K562 (cell line): ENCODE measurements at regions not wholly inside any gene's neighbourhood (a gene's known extent, or its start where the extent isn't known, plus 50 kb on each side); places are given as distances from the start of the nearest gene placed in this dataset.

ENCODE experiments used
- E4F1 ChIP-seq: fragments of 250-450 bp; sonication (Bioruptor Pico); IDR thresholded peaks from 2 replicates; pipeline ENCODE4 v1.5.0; 2021; ENCODE audit warnings: mild to moderate bottlenecking, borderline replicate concordance
- FOXJ3 ChIP-seq: sonication (generic); formaldehyde crosslinking; IDR thresholded peaks from 2 replicates; pipeline ENCODE4 v1.4.0; 2020; ENCODE audit warnings: mild to moderate bottlenecking, missing genetic modification reagents
- GTF2B ChIP-seq: IDR thresholded peaks from 2 replicates; pipeline ENCODE4 v1.6.1; 2011; ENCODE audit not compliant: insufficient read length; ENCODE audit errors: extremely low read depth
- NONO ChIP-seq, 2 experiments: fragments of 200-400 bp in 1 of 2; fragments of 450-650 bp in 1 of 2; formaldehyde crosslinking in 1 of 2; IDR thresholded peaks; 2 replicates each; pipeline ENCODE4 v1.6.1; 2017; ENCODE audit warnings: low read depth in 2 of 2, mild to moderate bottlenecking in 2 of 2, moderate library complexity in 2 of 2, low read length in 1 of 2
- POLR2AphosphoS2 ChIP-seq: IDR thresholded peaks from 2 replicates; pipeline ENCODE4 v1.6.1; 2012; ENCODE audit warnings: low read length, improper control_type of control experiment
- POLR2AphosphoS5 ChIP-seq: IDR thresholded peaks from 2 replicates; pipeline ENCODE4 v1.6.1; 2011; ENCODE audit warnings: mild to moderate bottlenecking, low read depth, low read length, moderate library complexity; ENCODE audit not compliant: control insufficient read depth, insufficient read depth
- SIX5 ChIP-seq, 2 experiments: IDR thresholded peaks; 2 replicates each; pipeline ENCODE4 v1.6.1; 2011; ENCODE audit warnings: low read length in 2 of 2, borderline replicate concordance in 1 of 2, low read depth in 1 of 2, mild to moderate bottlenecking in 1 of 2, moderate library complexity in 1 of 2; ENCODE audit not compliant: insufficient read depth in 1 of 2
- TAF1 ChIP-seq: IDR thresholded peaks from 2 replicates; pipeline ENCODE4 v1.6.1; 2011; ENCODE audit warnings: mild to moderate bottlenecking, low read length, moderate library complexity; ENCODE audit not compliant: insufficient read depth, control insufficient read depth, severe bottlenecking; ENCODE audit errors: extremely low read depth
- U2AF1 ChIP-seq: fragments of 200-400 bp; formaldehyde crosslinking; optimal IDR thresholded peaks from 2 replicates; pipeline ENCODE3; 2017; ENCODE audit warnings: mild to moderate bottlenecking, low read depth, low read length, moderate library complexity
- ZFX ChIP-seq: sonication (generic); formaldehyde crosslinking; IDR thresholded peaks from 2 replicates; pipeline ENCODE4 v1.8.0; 2022; ENCODE audit warnings: mild to moderate bottlenecking, missing genetic modification reagents, moderate library complexity
- ZNF124 ChIP-seq: sonication (generic); formaldehyde crosslinking; IDR thresholded peaks from 2 replicates; pipeline ENCODE4 v1.8.1; 2022; ENCODE audit warnings: missing genetic modification reagents
- ZNF274 ChIP-seq: IDR thresholded peaks from 2 replicates; pipeline ENCODE4 v1.6.1; 2011; ENCODE audit warnings: low read depth, mild to moderate bottlenecking, low read length, moderate library complexity, borderline replicate concordance
- TF ChIP-seq, protein P1 (sequence below), 3 experiments: IDR thresholded peaks in 2 of 3; conservative IDR thresholded peaks in 1 of 3; 2 replicates each; pipeline ENCODE4 v1.5.1; 2011 to 2012; ENCODE audit warnings: low read length in 3 of 3, mild to moderate bottlenecking in 3 of 3, control low read depth in 2 of 3, improper control_type of control experiment in 1 of 3, inconsistent platforms in 1 of 3, low read depth in 1 of 3, mixed read lengths in 1 of 3, moderate library complexity in 1 of 3; ENCODE audit not compliant: insufficient read depth in 2 of 3

DNA sequence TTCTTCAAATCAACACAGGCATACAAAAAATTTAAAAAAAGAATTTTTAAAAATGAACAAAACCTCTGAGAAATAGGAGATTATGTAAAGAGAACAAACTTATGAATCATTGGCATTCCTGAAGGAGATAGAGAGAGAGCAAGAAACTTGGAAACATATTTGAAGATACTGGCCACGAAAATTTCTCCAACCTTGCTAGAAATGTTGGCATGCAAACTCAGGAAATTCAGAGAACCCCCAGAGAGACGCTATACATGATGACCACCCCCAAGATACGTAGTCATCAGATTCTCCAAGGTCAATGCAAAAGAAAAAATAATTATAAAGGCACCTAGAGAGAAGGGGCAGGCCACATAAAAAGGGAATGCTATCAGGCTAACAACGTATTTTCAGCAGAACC lies 472.5 kb downstream of the MTRR start:
- TF ChIP-seq ZFX (no peak), E4F1 (CRISPR knock-in tag) (no peak), POLR2AphosphoS2 (no peak), ZNF274 (no peak), ZNF124 (no peak), TAF1 (no peak), SIX5 (IDR thresholded peaks at IDR 0.05; ENCODE audit: borderline replicate concordance in 1 of 2, insufficient read depth in 1 of 2, low read depth in 1 of 2, low read length in 2 of 2) (no peak), POLR2AphosphoS5 (no peak), NONO (IDR thresholded peaks at IDR 0.05; ENCODE audit: low read depth in 2 of 2, low read length in 1 of 2) (no peak), U2AF1 (no peak), FOXJ3 (CRISPR knock-in tag) (no peak), GTF2B (no peak)
- TF ChIP-seq, protein P1, sequence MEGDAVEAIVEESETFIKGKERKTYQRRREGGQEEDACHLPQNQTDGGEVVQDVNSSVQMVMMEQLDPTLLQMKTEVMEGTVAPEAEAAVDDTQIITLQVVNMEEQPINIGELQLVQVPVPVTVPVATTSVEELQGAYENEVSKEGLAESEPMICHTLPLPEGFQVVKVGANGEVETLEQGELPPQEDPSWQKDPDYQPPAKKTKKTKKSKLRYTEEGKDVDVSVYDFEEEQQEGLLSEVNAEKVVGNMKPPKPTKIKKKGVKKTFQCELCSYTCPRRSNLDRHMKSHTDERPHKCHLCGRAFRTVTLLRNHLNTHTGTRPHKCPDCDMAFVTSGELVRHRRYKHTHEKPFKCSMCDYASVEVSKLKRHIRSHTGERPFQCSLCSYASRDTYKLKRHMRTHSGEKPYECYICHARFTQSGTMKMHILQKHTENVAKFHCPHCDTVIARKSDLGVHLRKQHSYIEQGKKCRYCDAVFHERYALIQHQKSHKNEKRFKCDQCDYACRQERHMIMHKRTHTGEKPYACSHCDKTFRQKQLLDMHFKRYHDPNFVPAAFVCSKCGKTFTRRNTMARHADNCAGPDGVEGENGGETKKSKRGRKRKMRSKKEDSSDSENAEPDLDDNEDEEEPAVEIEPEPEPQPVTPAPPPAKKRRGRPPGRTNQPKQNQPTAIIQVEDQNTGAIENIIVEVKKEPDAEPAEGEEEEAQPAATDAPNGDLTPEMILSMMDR (IDR thresholded peaks at IDR 0.05 in 2 of 3, conservative IDR thresholded peaks at IDR 0.05 in 1 of 3; ENCODE audit: insufficient read depth in 2 of 3, low read depth in 1 of 3, low read length in 3 of 3), result no peak
